Mesendoderm (in vitro differentiated cells): ENCODE measurements at regions not wholly inside any gene's neighbourhood (a gene's known extent, or its start where the extent isn't known, plus 50 kb on each side); places are given as distances from the start of the nearest gene placed in this dataset.

Source experiments
- DNase-seq: peaks from one replicate; pipeline ENCODE4 v3.0.0; 2013
- H2AK5ac ChIP-seq: 2 replicates; pipeline ENCODE4 v1.6.1; 2013; ENCODE audit warnings: low read length, inconsistent platforms
- H2BK120ac ChIP-seq: 2 replicates; pipeline ENCODE4 v1.6.1; 2013; ENCODE audit warnings: low read depth, mild to moderate bottlenecking, low read length, moderate library complexity, mixed read lengths
- H2BK15ac ChIP-seq: replicated peaks from 2 replicates; pipeline ENCODE4 v1.6.1; 2013; ENCODE audit warnings: low read depth, mild to moderate bottlenecking, moderate library complexity
- H2BK5ac ChIP-seq: 2 replicates; pipeline ENCODE4 v1.6.1; 2013; ENCODE audit warnings: low read length, inconsistent platforms
- H3K18ac ChIP-seq: 2 replicates; pipeline ENCODE4 v1.6.1; 2013; ENCODE audit warnings: mild to moderate bottlenecking, low read length, mixed read lengths
- H3K23ac ChIP-seq: one replicate; pipeline ENCODE4 v1.6.1; 2013; ENCODE audit warnings: low read length
- H3K27ac ChIP-seq: 2 replicates; pipeline ENCODE4 v1.5.1; 2013; ENCODE audit warnings: low read depth, mild to moderate bottlenecking, inconsistent platforms, low read length, moderate library complexity
- H3K27me3 ChIP-seq: 2 replicates; pipeline ENCODE4 v1.6.1; 2013; ENCODE audit warnings: low read length, control low read depth, mild to moderate bottlenecking, inconsistent platforms; ENCODE audit not compliant: insufficient read depth, poor library complexity
- H3K36me3 ChIP-seq: 2 replicates; pipeline ENCODE4 v1.6.1; 2013; ENCODE audit warnings: low read length, inconsistent platforms; ENCODE audit not compliant: control insufficient read depth, insufficient read depth
- H3K4ac ChIP-seq: one replicate; pipeline ENCODE4 v1.6.1; 2013; ENCODE audit warnings: low read depth, mild to moderate bottlenecking, low read length, moderate library complexity
- H3K4me1 ChIP-seq: 2 replicates; pipeline ENCODE4 v1.6.1; 2013; ENCODE audit warnings: low read depth, low read length, inconsistent platforms; ENCODE audit not compliant: control insufficient read depth
- H3K4me2 ChIP-seq: 2 replicates; pipeline ENCODE4 v1.6.1; 2013; ENCODE audit warnings: low read length
- H3K4me3 ChIP-seq: 2 replicates; pipeline ENCODE4 v1.5.1; 2013; ENCODE audit warnings: mild to moderate bottlenecking, low read length
- H3K56ac ChIP-seq: one replicate; pipeline ENCODE4 v1.6.1; 2013; ENCODE audit warnings: low read length
- H3K79me1 ChIP-seq: 2 replicates; pipeline ENCODE4 v1.6.1; 2013; ENCODE audit warnings: low read length, inconsistent platforms
- H3K79me2 ChIP-seq: 2 replicates; pipeline ENCODE4 v1.6.1; 2013; ENCODE audit warnings: mild to moderate bottlenecking, low read length; ENCODE audit not compliant: control insufficient read depth, insufficient read depth
- H3K9ac ChIP-seq: 2 replicates; pipeline ENCODE4 v1.6.1; 2013; ENCODE audit warnings: low read length, inconsistent platforms
- H4K5ac ChIP-seq: one replicate; pipeline ENCODE4 v1.6.1; 2013; ENCODE audit warnings: low read length
- H4K8ac ChIP-seq: one replicate; pipeline ENCODE4 v1.6.1; 2013; ENCODE audit warnings: low read depth, mild to moderate bottlenecking, control low read depth, low read length, moderate library complexity
- WGBS: extraction: QIAGEN DNeasy Blood & Tissue Kit; methylation state at CpG from one replicate; pipeline ENCODE4 v1.1.7; 2013; ENCODE audit warnings: low lambda C conversion rate, missing lambda C conversion rate; ENCODE audit not compliant: insufficient coverage; ENCODE audit errors: extremely low coverage; 5-methylcytosine and 5-hydroxymethylcytosine counted together

- no peak overlapping the region for H3K4ac ChIP-seq
- no peaks in the 10 kb centered on the region for H3K4me1 ChIP-seq
- H4K5ac ChIP-seq, result no peak overlapping the region
- H3K36me3 ChIP-seq, result no peaks in the 10 kb centered on the region
- no peak overlapping the region for H4K8ac ChIP-seq
- no peak overlapping the region for H3K9ac ChIP-seq
- no peaks in the 10 kb centered on the region for H3K79me1 ChIP-seq
- WGBS, result no CpG with 5 or more reads among the region's 3 CpGs
- H3K18ac ChIP-seq, result no peak overlapping the region
- no peak overlapping the region for H3K4me2 ChIP-seq
- no peak overlapping the region for H2BK5ac ChIP-seq
- H3K23ac ChIP-seq, result no peak overlapping the region
- H3K79me2 ChIP-seq, result no peaks in the 10 kb centered on the region
- H2BK120ac ChIP-seq, result no peak overlapping the region
- H2BK15ac ChIP-seq, result no peak overlapping the region
- no peak overlapping the region for H2AK5ac ChIP-seq
- no peak overlapping the region for H3K4me3 ChIP-seq
- H3K27ac ChIP-seq, result no peak overlapping the region
- H3K56ac ChIP-seq, result no peak overlapping the region
- DNase-seq, result no peak
- H3K27me3 ChIP-seq, result no peaks in the 10 kb centered on the region
Measured at GRCh38 chr13:107808389-107808788, 406.9 kb downstream of the LIG4 start.

GRCh38 chr13:107807306-107808073 is 407.8 kb downstream of the LIG4 start:
- Histone ChIP-seq H2BK15ac (no peak overlapping the region), H3K4me2 (no peak overlapping the region), H4K5ac (no peak overlapping the region), H2AK5ac (no peak overlapping the region), H3K4me1 (no peaks in the 10 kb centered on the region), H3K9ac (no peak overlapping the region), H3K56ac (no peak overlapping the region), H3K36me3 (no peaks in the 10 kb centered on the region), H3K23ac (no peak overlapping the region), H3K27ac (no peak overlapping the region), H3K27me3 (no peaks in the 10 kb centered on the region), H3K4me3 (no peak overlapping the region), H3K79me2 (no peaks in the 10 kb centered on the region), H3K18ac (no peak overlapping the region), H3K4ac (no peak overlapping the region), H3K79me1 (no peaks in the 10 kb centered on the region), H4K8ac (no peak overlapping the region), H2BK120ac (no peak overlapping the region), H2BK5ac (no peak overlapping the region)
- DNase-seq, result no peak
- WGBS, result no CpG with 5 or more reads among the region's 3 CpGs

- Histone ChIP-seq H2BK15ac (no peak overlapping the region), H3K4ac (no peak overlapping the region), H3K56ac (no peak overlapping the region), H2BK120ac (no peak overlapping the region), H4K8ac (no peak overlapping the region), H3K4me2 (no peak overlapping the region), H3K23ac (no peak overlapping the region), H2BK5ac (no peak overlapping the region), H3K18ac (no peak overlapping the region), H2AK5ac (no peak overlapping the region), H3K79me2 (no peaks in the 10 kb centered on the region), H3K4me1 (no peaks in the 10 kb centered on the region), H4K5ac (no peak overlapping the region), H3K4me3 (no peak overlapping the region), H3K27me3 (no peaks in the 10 kb centered on the region), H3K27ac (no peak overlapping the region), H3K9ac (no peak overlapping the region), H3K79me1 (no peaks in the 10 kb centered on the region), H3K36me3 (no peaks in the 10 kb centered on the region)
- DNase-seq, result no peak
- no CpG with 5 or more reads among the region's 2 CpGs for WGBS
Measured at GRCh38 chr13:107806726-107807125, 408.6 kb downstream of the LIG4 start.

GRCh38 chr13:107803822-107804495 is 411.4 kb downstream of the LIG4 start:
- Histone ChIP-seq H2BK120ac (no peak overlapping the region), H3K79me1 (no peaks in the 10 kb centered on the region), H3K23ac (no peak overlapping the region), H3K27ac (no peak overlapping the region), H2BK5ac (no peak overlapping the region), H3K18ac (no peak overlapping the region), H4K5ac (no peak overlapping the region), H3K56ac (no peak overlapping the region), H3K4ac (no peak overlapping the region), H3K4me3 (no peak overlapping the region), H3K4me1 (no peaks in the 10 kb centered on the region), H3K4me2 (no peak overlapping the region), H2AK5ac (no peak overlapping the region), H2BK15ac (no peak overlapping the region), H3K79me2 (no peaks in the 10 kb centered on the region), H3K36me3 (no peaks in the 10 kb centered on the region), H3K9ac (no peak overlapping the region), H3K27me3 (no peaks in the 10 kb centered on the region), H4K8ac (no peak overlapping the region)
- WGBS, result no CpG with 5 or more reads among the region's 7 CpGs
- no peak for DNase-seq

GRCh38 chr13:107801621-107802020 is 413.7 kb downstream of the LIG4 start:
- no peak overlapping the region for H4K8ac ChIP-seq
- no peak overlapping the region for H3K56ac ChIP-seq
- H3K4ac ChIP-seq, result no peak overlapping the region
- peaks cover 2% of the 10 kb centered on the region for H3K79me1 ChIP-seq
- H2BK5ac ChIP-seq, result no peak overlapping the region
- peaks cover 2% of the 10 kb centered on the region for H3K79me2 ChIP-seq
- no peak overlapping the region for H3K27ac ChIP-seq
- H3K27me3 ChIP-seq, result no peaks in the 10 kb centered on the region
- H3K36me3 ChIP-seq, result no peaks in the 10 kb centered on the region
- no peak overlapping the region for H3K9ac ChIP-seq
- no peak overlapping the region for H2BK15ac ChIP-seq
- H2AK5ac ChIP-seq, result no peak overlapping the region
- no peak overlapping the region for H2BK120ac ChIP-seq
- no peak overlapping the region for H3K4me2 ChIP-seq
- no CpG with 5 or more reads among the region's 9 CpGs for WGBS
- H3K23ac ChIP-seq, result no peak overlapping the region
- H3K4me3 ChIP-seq, result no peak overlapping the region
- H3K4me1 ChIP-seq, result no peaks in the 10 kb centered on the region
- DNase-seq, result no peak
- H4K5ac ChIP-seq, result no peak overlapping the region
- no peak overlapping the region for H3K18ac ChIP-seq
